GM18498 (cell line): ENCODE measurements at regions not wholly inside any gene's neighbourhood (a gene's known extent, or its start where the extent isn't known, plus 50 kb on each side); places are given as distances from the start of the nearest gene placed in this dataset.
"Not testable (repeated sequence)": the region's sequence is repeated elsewhere in the genome, so short reads cannot be mapped to it uniquely, and the experiment has no call there.

Experiments
- ATAC-seq: cut with Tn5 transposase; IDR thresholded peaks from one replicate; pipeline ENCODE4 v1.9.1; 2021; ENCODE audit warnings: mild to moderate bottlenecking, moderate library complexity; ENCODE audit not compliant: unreplicated experiment

- ATAC-seq: not testable (repeated sequence)
These were observed 100.5 kb upstream of the BPY2B start for GRCh38 chrY:24517340-24517739.

- ATAC-seq: peak; percentile 98
These were observed 96.1 kb upstream of the BPY2B start for GRCh38 chrY:24521686-24522085.

GRCh38 chrY:24537247-24537970 is 80.4 kb upstream of the BPY2B start:
- not testable (repeated sequence) for ATAC-seq

GRCh38 chrY:24548807-24549206 is 69.0 kb upstream of the BPY2B start:
- ATAC-seq: not testable (repeated sequence)

- ATAC-seq: not testable (repeated sequence)
These were observed 56.4 kb upstream of the BPY2B start for GRCh38 chrY:24561422-24561821.
